ENCODE measurements at regions not wholly inside any gene's neighbourhood (a gene's known extent, or its start where the extent isn't known, plus 50 kb on each side); places are given as distances from the start of the nearest gene placed in this dataset.

DNA sequence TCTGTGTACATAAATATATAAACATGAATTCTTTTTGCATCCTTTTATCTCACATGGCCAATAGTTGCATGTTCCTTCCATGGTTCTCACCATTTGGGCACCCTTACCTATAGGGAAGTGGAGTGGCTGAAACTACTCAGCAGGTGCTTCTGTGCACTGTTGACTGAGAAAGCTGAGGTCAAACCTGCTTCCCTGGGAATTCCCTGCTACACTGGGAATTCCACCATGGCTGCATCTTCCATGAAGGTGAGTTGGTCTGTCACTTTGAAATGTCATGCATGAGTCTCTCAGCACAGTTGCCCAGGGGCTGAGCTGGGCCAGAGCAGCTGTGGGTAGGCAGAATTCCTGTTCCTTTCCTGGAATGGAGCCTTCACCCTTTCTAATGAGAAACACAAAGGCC, 193.8 kb upstream of the PRSS16 start:
- DNase-seq: no peak

DNA sequence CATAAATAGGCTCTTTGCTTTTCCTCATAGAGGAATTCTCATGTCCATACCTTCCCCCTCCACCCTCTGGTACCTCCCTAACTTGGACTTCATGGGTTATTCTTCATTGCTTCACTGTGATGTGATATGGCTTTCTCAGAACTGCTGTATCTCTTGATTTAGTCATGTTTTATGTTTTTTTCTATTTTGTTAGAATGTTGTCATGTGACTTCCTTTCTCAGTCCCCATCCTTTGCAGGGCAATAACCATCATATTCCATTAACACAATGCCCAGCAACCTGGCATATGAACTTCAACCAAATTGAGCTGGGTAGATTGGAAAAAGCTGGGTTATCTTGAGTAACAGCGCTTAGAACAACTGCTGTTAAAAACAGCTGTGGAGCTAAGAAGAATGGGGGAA, 190.9 kb upstream of the PRSS16 start:
- DNase-seq: no peak

DNA sequence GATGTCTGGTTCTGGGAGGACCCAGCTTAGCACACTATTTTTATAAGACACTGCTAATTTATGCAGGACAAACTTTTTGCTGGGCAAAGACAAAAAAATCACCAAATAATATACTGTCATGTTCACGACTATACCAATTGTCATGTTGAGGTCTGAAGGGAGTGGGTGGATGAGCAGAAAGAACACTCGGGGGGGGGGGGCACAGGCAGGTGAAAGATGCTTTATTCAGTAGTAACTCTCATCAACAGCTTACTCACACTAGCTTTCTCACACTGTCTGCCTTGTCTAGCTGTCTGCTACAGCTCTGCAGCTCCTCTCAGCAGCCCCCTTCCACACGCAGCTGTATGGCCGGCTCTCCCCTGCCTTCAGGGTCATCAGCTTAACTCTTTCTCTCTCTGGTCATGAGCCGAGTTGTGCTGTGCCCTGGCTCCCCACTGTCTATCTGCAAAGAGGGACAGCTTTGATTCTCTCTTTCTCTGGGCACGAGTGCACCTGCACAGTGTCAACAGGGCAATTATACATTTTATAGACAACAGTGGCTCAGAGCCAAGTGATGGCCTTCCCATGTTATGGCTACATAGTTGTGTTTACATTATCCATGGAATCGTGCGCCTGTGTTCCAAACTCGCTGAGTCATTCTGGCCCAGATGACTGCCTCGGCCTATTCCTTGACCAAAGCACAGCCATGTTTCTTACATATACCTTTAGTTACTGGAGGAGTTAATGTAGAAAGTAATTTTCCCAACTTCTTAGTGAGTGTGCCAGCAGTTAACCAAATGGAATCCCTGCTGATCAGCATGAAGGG, 187.7 kb upstream of the PRSS16 start:
- no peak for DNase-seq

DNA sequence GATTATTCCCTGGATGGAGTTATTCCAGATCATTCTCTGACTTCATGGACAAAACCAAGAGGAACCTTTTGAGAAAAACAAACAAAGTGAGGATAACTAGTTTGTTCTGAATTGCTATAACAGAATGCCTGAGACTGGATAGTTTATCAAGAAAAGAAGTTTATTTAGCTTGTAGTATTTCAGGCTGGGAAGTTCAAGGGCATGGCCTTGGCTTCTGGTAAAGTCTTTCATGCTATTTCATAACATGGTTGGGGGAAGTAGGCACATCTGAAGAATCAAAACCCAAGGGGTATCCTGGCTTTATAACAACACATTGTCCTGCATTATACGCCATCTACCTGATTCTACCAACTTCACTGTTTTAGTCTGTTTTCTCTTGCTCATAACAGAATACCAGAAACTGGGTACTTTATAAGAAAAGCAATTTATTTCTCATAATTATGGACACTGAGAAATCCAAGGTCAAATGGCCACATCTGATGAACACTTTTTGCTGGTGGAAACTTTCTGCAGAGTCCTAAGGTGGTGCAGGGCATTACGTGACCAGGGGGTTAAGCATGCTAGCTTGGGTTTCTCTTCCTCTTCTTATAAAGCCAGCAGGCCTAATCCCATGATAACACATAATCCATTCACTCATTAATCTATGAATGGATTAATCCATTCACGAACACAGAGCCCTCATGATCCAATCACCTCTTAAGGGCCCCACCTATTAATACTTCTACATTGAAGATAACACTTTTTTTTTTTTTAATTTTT, 186.1 kb upstream of the PRSS16 start:
- DNase-seq: no peak

DNA sequence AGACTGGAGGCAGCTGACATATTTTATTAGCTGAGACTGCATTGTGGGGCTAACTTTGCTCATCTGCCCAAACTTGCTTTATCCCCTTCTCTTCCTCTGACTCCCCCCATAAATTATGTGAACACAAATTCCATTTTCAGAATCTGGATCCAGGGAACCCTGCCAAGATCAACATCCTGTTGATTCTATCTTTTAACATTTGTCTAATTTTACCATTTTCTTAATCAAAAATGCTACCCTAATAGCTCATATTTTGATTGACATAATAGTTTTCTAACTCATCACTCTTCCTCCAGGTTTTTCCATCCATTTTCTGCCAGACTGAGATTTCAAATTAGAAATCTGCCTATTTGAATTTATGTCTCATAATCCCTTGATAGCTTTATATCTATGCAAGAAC, 184.7 kb upstream of the PRSS16 start:
- DNase-seq: no peak

DNA sequence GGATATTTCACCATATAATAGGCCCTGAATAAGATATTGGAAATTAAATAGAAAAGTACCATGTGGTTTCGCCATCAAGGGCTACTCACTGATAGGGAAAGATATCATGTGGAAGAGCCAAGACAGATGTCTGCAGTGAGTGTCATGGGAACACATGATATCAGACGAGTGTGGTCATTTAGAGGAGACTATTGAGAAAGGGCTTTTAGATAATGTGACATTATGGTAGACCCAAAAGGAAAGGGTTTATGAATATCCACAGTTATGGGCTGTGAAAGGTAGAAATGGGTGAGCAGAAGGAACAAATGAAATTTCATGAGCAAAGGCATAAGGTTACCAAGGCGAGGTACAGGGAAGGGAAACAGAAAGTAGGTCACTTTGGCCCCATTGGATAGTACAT, 182.3 kb upstream of the PRSS16 start:
- DNase-seq: no peak

DNA sequence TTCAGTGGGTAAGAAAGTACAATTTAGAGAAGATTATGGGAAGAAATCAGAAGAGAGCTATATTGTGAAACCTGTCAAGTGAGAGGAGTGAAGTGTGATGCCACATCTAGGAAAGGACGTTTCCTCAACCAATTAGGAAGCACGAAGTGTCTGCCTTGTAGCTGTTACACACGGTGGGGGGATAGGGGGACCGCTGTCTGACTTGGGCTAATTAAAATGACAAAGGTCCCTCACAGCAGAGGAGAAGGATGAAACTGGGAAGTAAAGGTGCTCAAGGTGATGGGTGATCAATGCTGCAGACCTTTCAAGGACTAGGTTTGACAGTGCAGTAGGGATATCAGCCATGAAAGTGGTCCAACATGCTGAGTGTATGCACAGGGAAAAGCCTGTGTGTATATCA, 181.1 kb upstream of the PRSS16 start:
- DNase-seq: no peak

DNA sequence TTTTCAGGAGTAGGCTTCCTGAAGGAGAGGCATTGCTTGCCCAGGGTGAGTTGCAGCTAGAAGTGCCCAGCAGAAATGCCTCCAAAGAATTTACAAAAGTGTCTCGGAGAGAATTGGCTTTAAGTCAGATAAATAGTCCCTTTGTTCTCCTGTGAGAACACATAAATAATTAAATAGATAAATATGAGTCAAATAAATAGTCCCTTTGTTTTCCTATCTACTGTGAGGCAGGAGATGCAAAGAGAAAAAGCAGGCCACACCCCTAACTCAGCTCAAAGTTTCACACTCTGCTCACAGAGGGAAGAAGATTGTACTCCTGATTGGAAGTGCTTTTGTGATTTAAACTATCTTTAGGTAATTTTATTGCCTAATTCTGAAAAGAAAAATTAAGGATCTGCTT, 180.7 kb upstream of the PRSS16 start:
- no peak for DNase-seq

DNA sequence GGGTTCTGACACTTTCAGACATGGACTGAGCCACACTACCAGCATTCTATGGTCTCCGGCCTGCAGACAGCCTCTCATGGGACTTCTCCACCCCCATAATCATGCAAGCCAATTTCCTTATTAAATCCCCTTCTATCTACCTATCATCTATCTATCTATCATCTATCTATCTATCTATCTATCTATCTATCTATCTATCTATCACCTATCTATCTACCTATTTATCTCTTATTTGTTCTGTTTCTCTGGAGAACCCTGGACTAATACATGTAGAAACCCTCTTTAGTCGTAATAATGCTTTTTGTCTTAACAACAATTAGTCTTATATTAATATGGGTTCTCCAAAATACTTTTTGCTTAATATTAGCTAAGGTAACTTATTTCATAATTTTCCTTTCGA, 174.1 kb upstream of the PRSS16 start:
- DNase-seq: no peak

DNA sequence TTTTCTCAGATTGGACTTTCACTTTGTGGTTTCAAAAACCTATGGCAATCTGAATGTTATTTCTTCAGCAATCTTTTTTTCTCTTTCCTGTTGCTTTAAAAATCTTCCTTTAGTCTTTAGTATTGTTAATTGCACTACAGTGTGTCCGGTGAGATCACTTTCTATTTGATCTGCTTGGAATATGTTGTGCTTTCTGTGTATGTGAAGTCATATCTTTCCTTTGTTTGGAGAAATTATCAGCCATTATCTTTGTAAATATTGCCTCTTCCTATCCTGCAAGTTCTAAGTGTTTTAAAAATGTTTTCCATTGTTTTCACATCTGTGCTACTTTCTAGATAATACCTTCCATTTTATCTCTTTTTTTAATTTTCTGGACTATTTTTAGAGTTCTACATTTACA, 171.4 kb upstream of the PRSS16 start:
- no peak for DNase-seq

DNA sequence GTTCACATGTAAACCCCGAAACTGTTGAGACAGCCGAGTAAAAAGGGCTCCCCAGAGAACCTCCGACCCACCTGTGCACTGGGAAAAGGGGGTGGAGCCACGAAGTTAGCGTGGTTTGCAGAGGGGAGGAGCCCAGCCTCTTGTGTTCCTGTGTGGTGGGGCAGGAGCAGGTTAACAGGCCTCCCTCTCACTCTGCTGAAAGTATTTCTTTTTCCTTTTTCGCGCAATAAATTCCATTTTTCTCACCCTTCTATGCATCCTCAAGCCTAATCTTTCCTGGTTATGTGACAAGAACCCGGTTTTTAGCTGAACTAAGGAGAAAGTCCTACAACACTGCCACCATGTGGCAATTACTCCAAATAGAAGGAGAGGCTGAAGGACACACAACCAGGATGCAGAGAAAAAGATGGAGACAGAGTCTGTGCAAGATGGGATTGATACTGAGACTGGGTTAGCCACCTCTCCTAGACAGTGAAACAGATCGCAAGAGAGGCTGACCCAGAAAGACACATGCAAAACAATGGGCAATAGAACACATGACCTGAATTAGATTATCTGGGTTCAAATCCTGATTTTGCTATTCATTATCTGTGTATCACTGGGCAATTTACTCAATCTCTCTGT, 168.7 kb upstream of the PRSS16 start:
- peak in 1 of 2 donors; percentile 63 for DNase-seq

DNA sequence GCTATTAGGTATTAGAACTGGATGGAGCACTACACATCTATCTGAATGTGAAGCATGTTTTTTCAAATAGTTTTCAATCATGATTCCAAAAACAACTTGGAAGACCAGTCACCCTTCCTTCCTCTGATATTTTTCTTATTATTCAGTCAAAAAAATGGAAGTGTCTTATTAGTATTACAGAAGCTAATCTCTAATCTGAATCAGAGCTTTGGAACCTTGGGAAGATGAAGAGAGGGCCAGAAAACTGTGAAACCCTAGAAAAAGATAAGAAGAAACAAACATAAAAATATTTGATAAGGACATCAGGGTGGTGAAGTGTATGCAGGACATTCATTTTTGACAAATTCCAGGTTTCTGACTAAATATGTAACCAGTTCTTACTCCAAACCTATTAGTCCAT, 166.3 kb upstream of the PRSS16 start:
- no peak for DNase-seq

DNA sequence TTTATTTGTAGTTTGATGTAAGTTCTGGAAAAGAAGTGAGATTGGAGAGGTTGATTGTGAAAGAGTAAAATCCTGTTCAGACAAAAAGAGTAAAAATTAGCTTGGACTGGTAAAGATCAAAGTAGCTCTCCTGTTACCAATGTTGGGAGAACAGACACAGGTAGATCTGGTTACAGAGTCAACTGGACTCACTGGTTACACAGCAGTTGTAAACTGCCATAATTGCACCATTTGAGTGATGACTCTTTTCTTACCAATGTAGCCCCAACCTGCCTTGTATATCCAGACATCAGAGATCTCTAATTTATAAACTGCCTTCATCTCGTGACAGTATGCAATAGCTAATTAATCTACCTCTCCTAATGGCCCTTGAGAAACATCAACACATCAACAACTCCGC, 165.6 kb upstream of the PRSS16 start:
- no peak for DNase-seq

DNA sequence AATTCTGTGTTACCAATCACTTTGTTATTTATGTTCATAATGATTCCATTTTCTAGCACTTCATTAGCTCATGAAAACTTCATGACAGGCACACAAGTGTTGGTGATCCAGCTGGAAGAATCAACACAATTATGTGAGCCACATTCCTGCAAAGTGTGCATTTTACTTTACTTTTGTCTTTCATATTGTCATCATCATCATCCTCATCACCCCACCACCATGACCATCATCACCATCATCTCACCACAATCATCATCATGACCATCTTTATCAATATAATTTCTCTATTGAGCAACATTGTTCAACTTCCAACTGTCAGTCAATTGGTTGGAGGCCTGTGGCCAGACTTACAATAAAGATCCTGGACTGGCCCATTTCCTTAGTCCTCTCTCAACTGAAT, 159.4 kb upstream of the PRSS16 start:
- no peak for DNase-seq

DNA sequence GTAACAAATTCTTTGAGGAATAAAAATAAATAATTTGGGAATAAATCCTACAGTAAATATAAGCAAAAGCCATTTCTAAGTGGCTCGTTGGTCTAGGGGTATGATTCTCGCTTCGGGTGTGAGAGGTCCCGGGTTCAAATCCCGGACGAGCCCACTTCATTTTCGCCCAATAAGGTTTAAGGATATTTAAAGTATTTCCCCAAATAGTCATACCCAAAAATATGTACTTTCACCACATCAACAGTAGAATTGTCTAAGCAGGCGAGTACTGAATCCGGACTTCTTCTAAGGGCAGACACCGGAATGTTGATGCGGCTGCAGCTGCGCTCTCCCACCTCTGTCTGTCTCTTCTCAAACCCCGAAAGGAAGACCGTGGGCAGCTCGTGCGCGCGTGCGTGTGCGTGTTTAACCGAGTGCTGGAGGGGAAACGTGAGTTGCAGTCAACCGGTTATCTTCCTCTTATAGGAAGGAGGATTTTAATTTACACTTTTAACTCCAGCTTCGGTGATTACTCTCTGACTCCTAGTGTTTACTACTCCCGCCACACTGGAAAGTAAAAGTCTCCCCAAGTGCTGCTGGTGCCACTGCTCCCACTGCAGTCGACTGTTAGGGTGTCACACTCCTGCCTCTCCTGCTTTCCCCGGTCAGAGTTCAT, 155.7 kb upstream of the PRSS16 start:
- peak in 1 of 2 donors; percentile 40 for DNase-seq

DNA sequence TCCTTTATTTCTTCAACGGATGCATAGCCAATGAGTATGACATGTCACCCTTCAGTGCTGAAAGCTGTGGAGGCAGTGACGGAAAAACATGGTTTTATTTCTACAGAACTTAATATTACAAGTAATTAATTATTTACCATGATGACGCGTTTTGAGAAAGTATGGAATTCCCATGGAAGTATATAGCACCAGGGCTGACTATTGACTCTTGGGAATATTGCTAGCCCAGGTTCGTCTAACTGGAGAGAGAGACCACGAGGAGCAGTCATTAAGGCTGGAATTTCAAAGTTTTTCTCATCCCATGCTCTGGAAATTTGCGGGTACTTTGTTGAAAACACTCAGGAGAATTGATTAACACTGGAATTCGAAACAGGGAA, 155.2 kb upstream of the PRSS16 start:
- DNase-seq: no peak

DNA sequence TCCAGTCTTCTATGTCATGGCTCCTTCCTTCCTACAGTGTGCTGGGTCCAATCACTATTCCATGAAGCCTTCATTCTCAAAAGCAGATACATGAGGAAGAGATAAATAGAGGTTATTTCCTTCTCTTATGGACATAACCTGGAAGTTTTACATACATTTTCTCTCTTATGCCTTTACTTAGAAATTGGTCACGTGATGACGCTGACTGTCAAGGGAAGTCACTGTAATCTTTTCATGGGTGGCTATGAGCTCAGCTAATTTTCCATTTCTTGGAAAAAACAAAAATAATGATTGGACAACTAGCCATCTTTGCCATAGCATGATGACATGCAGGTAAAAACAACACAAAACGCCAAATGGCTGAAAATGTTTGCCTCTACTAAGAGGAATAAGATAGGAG, 151.6 kb upstream of the PRSS16 start:
- DNase-seq: no peak

DNA sequence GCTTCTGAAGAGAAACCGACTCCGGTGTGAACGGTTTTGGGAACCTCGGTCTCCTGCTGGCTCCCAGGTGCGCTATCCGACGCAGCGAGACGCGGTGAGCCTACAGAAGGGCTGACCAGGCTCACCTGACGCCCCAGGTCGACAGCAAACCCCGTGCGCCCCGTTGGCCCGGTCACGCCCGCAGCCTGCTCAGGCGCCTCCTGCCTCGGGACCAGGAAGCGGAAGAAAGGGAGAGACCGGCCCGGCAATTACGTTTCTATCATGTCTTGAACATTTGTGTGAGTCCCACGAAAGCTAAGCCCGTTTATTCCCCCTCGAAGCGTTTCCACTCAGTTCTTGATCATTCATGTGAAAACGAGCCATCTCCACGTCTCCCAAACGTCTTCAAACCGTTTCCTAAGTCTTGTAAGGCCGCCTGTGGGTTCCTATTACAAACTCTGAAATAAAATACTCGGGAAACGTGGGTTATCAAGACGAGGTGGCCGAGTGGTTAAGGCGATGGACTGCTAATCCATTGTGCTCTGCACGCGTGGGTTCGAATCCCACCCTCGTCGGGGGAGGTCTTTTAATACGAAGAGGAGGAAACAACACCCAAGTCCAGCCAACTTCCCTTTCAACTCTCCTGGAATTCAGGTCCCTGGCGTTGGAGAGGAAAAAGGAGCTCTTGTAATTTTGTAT, 150.5 kb upstream of the PRSS16 start:
- DNase-seq: peak in 1 of 2 donors; percentile 34

DNA sequence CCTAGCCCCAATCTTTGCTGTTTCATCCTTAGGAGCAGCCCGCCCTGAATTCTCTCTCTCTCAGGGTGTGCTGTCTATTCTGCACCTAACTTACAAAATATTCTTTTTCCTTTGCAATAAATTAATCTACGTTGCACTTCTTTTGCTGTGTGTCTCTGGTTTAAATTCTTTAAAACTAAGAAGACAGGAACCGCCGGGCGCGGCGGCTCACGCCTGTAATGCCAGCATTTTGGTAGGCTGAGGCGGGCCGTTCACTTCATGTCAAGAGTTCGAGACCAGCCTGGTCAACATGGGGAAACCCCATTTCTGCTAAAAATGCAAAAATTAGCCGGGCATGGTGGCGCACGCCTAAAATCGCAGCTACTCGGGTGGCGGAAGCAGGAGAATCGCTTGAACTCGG, 148.5 kb upstream of the PRSS16 start:
- DNase-seq: no peak

DNA sequence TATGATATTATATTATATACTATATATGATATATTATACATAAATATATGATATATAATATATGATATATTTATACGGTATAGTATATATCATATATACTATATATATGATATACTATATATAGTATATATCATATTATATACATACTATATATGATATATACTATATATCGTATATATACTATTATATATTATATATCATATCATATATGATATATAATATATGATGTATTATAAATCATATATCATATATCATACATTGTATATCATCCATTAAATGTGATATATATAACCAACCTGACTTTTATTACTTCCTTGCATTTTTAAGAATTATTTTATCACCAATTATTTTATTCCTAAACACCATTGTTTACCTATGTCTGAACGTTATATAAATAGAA, 146.6 kb upstream of the PRSS16 start:
- no peak for DNase-seq

DNA sequence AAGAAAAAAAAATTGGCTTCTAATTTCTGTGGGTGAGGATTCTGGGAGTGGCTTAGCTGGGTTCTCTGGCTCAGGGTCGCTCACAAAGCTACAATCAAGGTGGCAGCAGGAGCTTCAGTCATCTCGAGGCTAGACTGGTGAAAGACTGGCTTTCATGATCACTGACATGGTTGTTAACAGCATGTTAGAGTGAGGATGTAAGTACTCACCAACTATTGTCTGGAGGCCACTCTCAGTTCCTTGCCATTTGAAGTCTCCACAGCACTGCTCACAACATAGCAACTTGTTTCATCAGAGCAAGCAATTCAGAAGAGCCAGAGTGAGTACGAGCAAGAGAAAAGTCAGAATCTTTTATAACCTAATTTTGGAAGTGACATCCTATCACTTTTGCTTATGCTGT, 145.7 kb upstream of the PRSS16 start:
- no peak for DNase-seq

DNA sequence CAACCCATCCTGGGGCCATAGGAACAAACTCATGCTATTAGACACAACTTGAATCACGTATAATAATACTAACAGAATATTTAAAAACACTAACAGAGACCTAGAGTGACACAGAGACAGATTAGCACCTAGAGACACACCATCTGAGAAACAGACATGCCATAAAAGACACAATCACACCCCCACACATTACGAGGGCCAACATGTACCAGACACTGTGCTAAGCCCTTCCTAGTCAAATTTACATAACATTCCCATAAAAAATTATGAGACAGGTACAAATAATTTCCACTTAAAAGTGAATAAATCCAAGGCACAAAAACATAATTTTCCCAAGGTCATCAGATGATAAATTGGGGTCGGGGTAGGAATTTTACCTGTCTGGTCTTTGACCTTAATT, 141.1 kb upstream of the PRSS16 start:
- DNase-seq: no peak

DNA sequence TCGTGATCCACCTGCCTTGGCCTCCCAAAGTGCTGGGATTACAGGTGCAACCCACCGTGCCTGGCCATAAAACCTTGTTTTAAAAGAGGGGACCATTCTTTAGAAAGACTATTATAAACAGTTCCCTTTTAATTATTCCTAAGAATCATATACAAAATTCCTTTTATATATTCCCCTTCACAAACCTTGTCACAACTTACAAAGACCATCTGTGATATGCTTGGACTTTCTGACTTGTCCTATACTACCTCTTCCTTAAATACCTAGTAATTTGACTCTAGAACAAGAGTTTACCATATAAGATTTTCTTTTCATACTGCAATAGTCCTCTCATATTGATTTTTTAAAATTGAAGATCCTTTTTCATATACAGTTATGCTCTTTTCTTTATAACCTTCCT, 135.8 kb upstream of the PRSS16 start:
- no peak for DNase-seq
